Renal pelvis (tissue), 1 donor: ENCODE measurements at regions not wholly inside any gene's neighbourhood (a gene's known extent, or its start where the extent isn't known, plus 50 kb on each side); places are given as distances from the start of the nearest gene placed in this dataset.
"Not testable (repeated sequence)": the region's sequence is repeated elsewhere in the genome, so short reads cannot be mapped to it uniquely, and the experiment has no call there.

ENCODE experiments used
- DNase-seq: peaks from one replicate; pipeline ENCODE4 v3.0.0-alpha.2; 2013

- DNase-seq, result no peak
These were observed 146.4 kb upstream of the GALNT2 start for GRCh38 chr1:229920683-229921082.

GRCh38 chr1:229922249-229922648 lies 144.8 kb upstream of the GALNT2 start:
- DNase-seq, result no peak

GRCh38 chr1:229924639-229925038 lies 142.4 kb upstream of the GALNT2 start:
- DNase-seq, result no peak

GRCh38 chr1:229928767-229929166 lies 138.3 kb upstream of the GALNT2 start:
- no peak for DNase-seq

- not testable (repeated sequence) for DNase-seq
These were observed 135.3 kb upstream of the GALNT2 start for GRCh38 chr1:229931751-229932150.

- not testable (repeated sequence) for DNase-seq
These were observed 131.9 kb upstream of the GALNT2 start for GRCh38 chr1:229935157-229935556.

- DNase-seq, result no peak
These were observed 128.5 kb upstream of the GALNT2 start for GRCh38 chr1:229938551-229938950.

- no peak for DNase-seq
These were observed 126.4 kb upstream of the GALNT2 start for GRCh38 chr1:229940684-229941083.

- no peak for DNase-seq
These were observed 125.9 kb upstream of the GALNT2 start for GRCh38 chr1:229941160-229941559.

- no peak for DNase-seq
These were observed 125.2 kb upstream of the GALNT2 start for GRCh38 chr1:229941831-229942230.

- DNase-seq, result no peak
These were observed 124.5 kb upstream of the GALNT2 start for GRCh38 chr1:229942501-229942900.

- no peak for DNase-seq
These were observed 123.8 kb upstream of the GALNT2 start for GRCh38 chr1:229943148-229943714.

GRCh38 chr1:229943988-229944743 lies 122.9 kb upstream of the GALNT2 start:
- no peak for DNase-seq

- DNase-seq, result no peak
These were observed 121.2 kb upstream of the GALNT2 start for GRCh38 chr1:229945795-229946194.

- no peak for DNase-seq
These were observed 119.1 kb upstream of the GALNT2 start for GRCh38 chr1:229947968-229948367.

- no peak for DNase-seq
These were observed 118.6 kb upstream of the GALNT2 start for GRCh38 chr1:229948438-229948837.

- DNase-seq, result no peak
These were observed 117.5 kb upstream of the GALNT2 start for GRCh38 chr1:229949500-229949899.

GRCh38 chr1:229950020-229950419 lies 117.0 kb upstream of the GALNT2 start:
- no peak for DNase-seq

GRCh38 chr1:229950908-229951307 lies 116.1 kb upstream of the GALNT2 start:
- no peak for DNase-seq

GRCh38 chr1:229951856-229952534 lies 115.0 kb upstream of the GALNT2 start:
- no peak for DNase-seq

GRCh38 chr1:229952670-229953520 lies 114.1 kb upstream of the GALNT2 start:
- no peak for DNase-seq

- DNase-seq, result no peak
These were observed 113.2 kb upstream of the GALNT2 start for GRCh38 chr1:229953736-229954326.
